IMR-90 (cell line): ENCODE measurements at regions not wholly inside any gene's neighbourhood (a gene's known extent, or its start where the extent isn't known, plus 50 kb on each side); places are given as distances from the start of the nearest gene placed in this dataset.

ENCODE experiments used
- ATAC-seq: fragments of 200-7000 bp; cut with Tn5 transposase; 2 replicates; pipeline ENCODE4 v1.9.1; 2020; ENCODE audit warnings: low read depth, mild to moderate bottlenecking, moderate library complexity
- BruUV-seq: library from RNA; stranded (reverse); fragments of 400-500 nt; replicated peaks from 2 replicates; lab custom pipeline; 2021; lab: Mats Ljungman, UMichigan
- CTCF ChIA-PET: fragments of 300-600 bp; formaldehyde crosslinking; extraction: SDS; loops from one replicate; lab custom pipeline; 2021; ENCODE audit warnings: antibody characterized with exemption; lab: Yijun Ruan, JAX
- POLR2A ChIA-PET: fragments of 300-600 bp; sonication (Branson Sonifier 250); formaldehyde crosslinking; loops from one replicate; lab custom pipeline; 2022; ENCODE audit warnings: antibody characterized with exemption; ENCODE audit not compliant: unreplicated experiment; lab: Charles Lee
- DNase-seq: peaks from one replicate; pipeline ENCODE4 v3.0.0; 2013
- H2AFZ ChIP-seq: replicated peaks from 2 replicates; pipeline ENCODE3; 2013; ENCODE audit warnings: low read length, mild to moderate bottlenecking; ENCODE audit not compliant: poor library complexity
- H2AK5ac ChIP-seq: 2 replicates; pipeline ENCODE4 v1.6.1; 2013; ENCODE audit warnings: low read depth, low read length, inconsistent platforms
- H2AK9ac ChIP-seq: replicated peaks from 2 replicates; pipeline ENCODE3; 2013; ENCODE audit warnings: mild to moderate bottlenecking, low read depth, low read length, moderate library complexity; ENCODE audit not compliant: poor library complexity
- H2BK120ac ChIP-seq: 2 replicates; pipeline ENCODE4 v1.6.1; 2013; ENCODE audit warnings: low read depth, low read length, inconsistent platforms
- H2BK15ac ChIP-seq: 3 replicates; pipeline ENCODE4 v1.6.1; 2013; ENCODE audit warnings: low read depth, low read length, inconsistent platforms
- H2BK20ac ChIP-seq: 2 replicates; pipeline ENCODE4 v1.6.1; 2013; ENCODE audit warnings: low read depth, mild to moderate bottlenecking, inconsistent platforms, low read length, moderate library complexity
- H2BK5ac ChIP-seq: 2 replicates; pipeline ENCODE4 v1.6.1; 2013; ENCODE audit warnings: mild to moderate bottlenecking, low read depth, low read length, inconsistent platforms; ENCODE audit not compliant: poor library complexity, severe bottlenecking
- H3K14ac ChIP-seq: replicated peaks from 2 replicates; pipeline ENCODE4 v1.6.1; 2013; ENCODE audit warnings: low read depth, low read length, inconsistent platforms
- H3K18ac ChIP-seq: 2 replicates; pipeline ENCODE4 v1.6.1; 2013; ENCODE audit warnings: low read depth, low read length, control low read depth
- H3K23ac ChIP-seq: 2 replicates; pipeline ENCODE4 v1.6.1; 2013; ENCODE audit warnings: low read depth, low read length, inconsistent platforms
- H3K27ac ChIP-seq: 2 replicates; pipeline ENCODE4 v1.5.1; 2013; ENCODE audit warnings: mild to moderate bottlenecking, control low read depth, low read length; ENCODE audit not compliant: insufficient read depth
- H3K27me3 ChIP-seq: 2 replicates; pipeline ENCODE4 v1.6.1; 2013; ENCODE audit warnings: low read length; ENCODE audit not compliant: control insufficient read depth, insufficient read depth
- H3K36me3 ChIP-seq: 2 replicates; pipeline ENCODE4 v1.6.1; 2013; ENCODE audit warnings: low read length, mixed read lengths; ENCODE audit not compliant: control insufficient read depth, insufficient read depth
- H3K4ac ChIP-seq: 2 replicates; pipeline ENCODE4 v1.6.1; 2013; ENCODE audit warnings: low read depth, low read length, inconsistent platforms
- H3K4me1 ChIP-seq: 2 replicates; pipeline ENCODE4 v1.6.1; 2013; ENCODE audit warnings: low read length, mixed read lengths; ENCODE audit not compliant: control insufficient read depth, insufficient read depth
- H3K4me2 ChIP-seq: 2 replicates; pipeline ENCODE4 v1.6.1; 2013; ENCODE audit warnings: low read depth, mild to moderate bottlenecking, control low read depth, low read length, moderate library complexity
- H3K4me3 ChIP-seq: 2 replicates; pipeline ENCODE4 v1.5.1; 2013; ENCODE audit warnings: low read depth, mild to moderate bottlenecking, control low read depth, low read length, moderate library complexity; ENCODE audit not compliant: insufficient read depth
- H3K56ac ChIP-seq: 2 replicates; pipeline ENCODE4 v1.6.1; 2013; ENCODE audit warnings: low read length, inconsistent platforms; ENCODE audit not compliant: insufficient read depth; ENCODE audit errors: extremely low read depth
- H3K79me1 ChIP-seq, 2 experiments: 2 replicates each; pipeline ENCODE4 v1.6.1; 2013; ENCODE audit warnings: low read length in 2 of 2, inconsistent platforms in 1 of 2, low read depth in 1 of 2
- H3K9ac ChIP-seq: 2 replicates; pipeline ENCODE4 v1.6.1; 2013; ENCODE audit warnings: low read depth, low read length, control low read depth
- H3K9me1 ChIP-seq: 2 replicates; pipeline ENCODE4 v1.6.1; 2013; ENCODE audit warnings: low read length, inconsistent platforms; ENCODE audit not compliant: insufficient read depth
- H3K9me3 ChIP-seq: 2 replicates; pipeline ENCODE4 v1.6.1; 2013; ENCODE audit warnings: low read length; ENCODE audit not compliant: control insufficient read depth, insufficient read depth
- H4K20me1 ChIP-seq: 2 replicates; pipeline ENCODE4 v1.6.1; 2013; ENCODE audit warnings: low read length, inconsistent platforms; ENCODE audit not compliant: insufficient read depth
- H4K5ac ChIP-seq: 2 replicates; pipeline ENCODE4 v1.6.1; 2013; ENCODE audit warnings: mild to moderate bottlenecking, low read depth, low read length, control low read depth
- H4K8ac ChIP-seq, 2 experiments: 2 replicates each; pipeline ENCODE4 v1.6.1; 2013; ENCODE audit warnings: low read depth in 2 of 2, low read length in 2 of 2, control low read depth in 1 of 2, inconsistent platforms in 1 of 2
- H4K91ac ChIP-seq: 2 replicates; pipeline ENCODE4 v1.6.1; 2013; ENCODE audit warnings: low read depth, low read length, inconsistent platforms; ENCODE audit not compliant: insufficient read depth
- MAZ ChIP-seq: IDR thresholded peaks from 2 replicates; pipeline ENCODE4 v1.6.1; 2012; ENCODE audit warnings: low read depth, mild to moderate bottlenecking, low read length, improper control_type of control experiment, moderate library complexity, borderline replicate concordance
- dilution Hi-C: fragments of 300-500 bp; cut with HindIII; formaldehyde crosslinking; loops from one replicate; pipeline ENCODE4 v1.14.3; 2018; ENCODE audit warnings: low sequenced_read_pairs; ENCODE audit not compliant: unreplicated experiment
- in situ Hi-C: fragments of 300-500 bp; cut with MboI; formaldehyde crosslinking; loops from 3 replicates; pipeline ENCODE4 v1.14.3; 2019; ENCODE audit warnings: low sequenced_read_pairs, inconsistent platforms, mixed read lengths
- intact Hi-C: fragments of 100-400 bp; cut with micrococcal nuclease; formaldehyde crosslinking; loops from 2 replicates; pipeline ENCODE4 v1.10.0; 2022

GRCh38 chr12:17438141-17438540 is 651.9 kb downstream of the RERGL start:
- no TSS peak for BruUV-seq
- Histone ChIP-seq H3K18ac (no peak overlapping the region), H3K27me3 (no peaks in the 10 kb centered on the region), H3K36me3 (no peaks in the 10 kb centered on the region), H3K9me1 (no peaks in the 10 kb centered on the region), H3K4me3 (no peak overlapping the region), H3K27ac (no peak overlapping the region), H3K9ac (no peak overlapping the region), H2BK5ac (no peak overlapping the region), H3K4me1 (no peaks in the 10 kb centered on the region), H2BK20ac (no peak overlapping the region), H3K14ac (no peak overlapping the region), H2AK9ac (no peak overlapping the region), H4K20me1 (no peaks in the 10 kb centered on the region), H3K56ac (no peak overlapping the region), H3K9me3 (peaks cover 8% of the 10 kb centered on the region), H3K23ac (no peak overlapping the region), H4K8ac (no peak overlapping the region), H4K91ac (no peak overlapping the region), H3K79me1 (no peaks in the 10 kb centered on the region), H2AFZ (no peak overlapping the region), H4K5ac (no peak overlapping the region), H2BK120ac (no peak overlapping the region), H3K4me2 (no peak overlapping the region), H2AK5ac (no peak overlapping the region), H3K4ac (no peak overlapping the region), H2BK15ac (no peak overlapping the region)
- dilution Hi-C loops (no loop called here), in situ Hi-C loops (no loop called here), intact Hi-C loops (no loop called here)
- DNase-seq (no peak), ATAC-seq (no peak)
- no peak for TF ChIP-seq MAZ
- POLR2A ChIA-PET, result no interaction called here
- CTCF ChIA-PET, result no interaction called here
